Loucy (cell line): ENCODE measurements at regions not wholly inside any gene's neighbourhood (a gene's known extent, or its start where the extent isn't known, plus 50 kb on each side); places are given as distances from the start of the nearest gene placed in this dataset.

ENCODE experiments used
- H2AFZ ChIP-seq: fragments of 200-600 bp; sonication (generic); 2 replicates; pipeline ENCODE4 v1.6.0; 2016; ENCODE audit warnings: antibody characterized with exemption, mild to moderate bottlenecking, low read length, moderate library complexity
- H3F3A ChIP-seq: fragments of 200-600 bp; 2 replicates; pipeline ENCODE4 v1.6.0; 2016; ENCODE audit warnings: antibody characterized with exemption, low read depth, mild to moderate bottlenecking
- H3K27me3 ChIP-seq: fragments of 200-600 bp; sonication (generic); 2 replicates; pipeline ENCODE4 v1.6.1; 2014; ENCODE audit warnings: low read length, mild to moderate bottlenecking; ENCODE audit not compliant: insufficient read depth, poor library complexity, severe bottlenecking
- H3K36me3 ChIP-seq: fragments of 200-600 bp; sonication (generic); 2 replicates; pipeline ENCODE4 v1.6.1; 2016; ENCODE audit warnings: low read length; ENCODE audit not compliant: insufficient read depth
- H3K4me1 ChIP-seq: fragments of 200-600 bp; sonication (generic); 2 replicates; pipeline ENCODE4 v1.5.1; 2014; ENCODE audit warnings: low read length, mild to moderate bottlenecking; ENCODE audit not compliant: insufficient read depth, poor library complexity, severe bottlenecking
- H3K4me2 ChIP-seq: fragments of 200-600 bp; sonication (generic); 2 replicates; pipeline ENCODE4 v1.6.0; 2014; ENCODE audit warnings: antibody characterized with exemption, low read length, low read depth, mild to moderate bottlenecking; ENCODE audit not compliant: poor library complexity, severe bottlenecking
- H3K4me3 ChIP-seq: fragments of 200-600 bp; sonication (generic); 2 replicates; pipeline ENCODE4 v1.5.1; 2014; ENCODE audit warnings: low read length, mild to moderate bottlenecking, mixed read lengths; ENCODE audit not compliant: poor library complexity, severe bottlenecking
- H3K79me2 ChIP-seq: fragments of 200-600 bp; sonication (generic); 2 replicates; pipeline ENCODE4 v1.6.1; 2014; ENCODE audit warnings: low read length; ENCODE audit not compliant: insufficient read depth
- H3K9ac ChIP-seq: fragments of 200-600 bp; sonication (generic); 2 replicates; pipeline ENCODE4 v1.6.0; 2014; ENCODE audit warnings: mild to moderate bottlenecking, low read depth, low read length, moderate library complexity; ENCODE audit not compliant: poor library complexity, severe bottlenecking
- H3K9me2 ChIP-seq: fragments of 200-600 bp; sonication (generic); replicated peaks from 2 replicates; pipeline ENCODE4 v1.6.1; 2016; ENCODE audit warnings: low read depth, low read length, mixed read lengths
- H3K9me3 ChIP-seq: fragments of 200-600 bp; sonication (generic); 2 replicates; pipeline ENCODE4 v1.6.1; 2014; ENCODE audit warnings: mild to moderate bottlenecking, antibody characterized with exemption, low read length, low read depth; ENCODE audit not compliant: insufficient read depth
- H4K20me1 ChIP-seq: fragments of 200-600 bp; sonication (generic); 2 replicates; pipeline ENCODE4 v1.6.0; 2014; ENCODE audit warnings: antibody characterized with exemption, low read length, mild to moderate bottlenecking; ENCODE audit not compliant: insufficient read depth, poor library complexity, severe bottlenecking
- EZH2phosphoT487 ChIP-seq: fragments of 200-600 bp; IDR thresholded peaks from 2 replicates; pipeline ENCODE4 v1.6.1; 2018; ENCODE audit warnings: antibody characterized with exemption, mild to moderate bottlenecking, moderate library complexity, borderline replicate concordance
- TF ChIP-seq, protein P1 (sequence below): fragments of 200-600 bp; sonication (generic); conservative IDR thresholded peaks from 2 replicates; pipeline ENCODE4 v1.5.1; 2014; ENCODE audit warnings: mild to moderate bottlenecking, antibody characterized with exemption, low read length

DNA sequence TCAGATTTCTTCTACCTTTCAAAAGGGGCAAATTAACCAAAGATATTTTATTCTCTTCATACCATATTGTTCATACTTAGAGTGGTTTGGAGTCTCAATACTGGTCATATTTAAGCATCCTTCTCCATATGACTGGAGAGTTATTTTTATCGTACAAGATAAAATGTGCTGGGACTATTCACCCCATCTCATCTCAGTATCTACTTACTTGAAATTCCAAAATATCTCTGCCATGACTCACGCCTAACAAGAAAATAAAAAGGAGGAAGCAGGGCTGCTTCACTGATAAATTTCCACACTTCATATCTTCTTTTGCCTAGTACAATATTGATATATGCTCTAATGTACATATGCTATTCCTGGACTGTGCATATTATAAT lies 277.9 kb upstream of the CDH9 start:
- Histone ChIP-seq H2AFZ (no peak overlapping the region), H3K9ac (no peak overlapping the region), H3K9me3 (no peaks in the 10 kb centered on the region), H4K20me1 (no peaks in the 10 kb centered on the region), H3K4me2 (no peak overlapping the region), H3K36me3 (no peaks in the 10 kb centered on the region), H3K79me2 (no peaks in the 10 kb centered on the region), H3K4me1 (no peaks in the 10 kb centered on the region), H3K9me2 (no peaks in the 10 kb centered on the region), H3F3A (no peaks in the 10 kb centered on the region), H3K4me3 (no peak overlapping the region), H3K27me3 (no peaks in the 10 kb centered on the region)
- TF ChIP-seq EZH2phosphoT487: no peak
- TF ChIP-seq, protein P1, sequence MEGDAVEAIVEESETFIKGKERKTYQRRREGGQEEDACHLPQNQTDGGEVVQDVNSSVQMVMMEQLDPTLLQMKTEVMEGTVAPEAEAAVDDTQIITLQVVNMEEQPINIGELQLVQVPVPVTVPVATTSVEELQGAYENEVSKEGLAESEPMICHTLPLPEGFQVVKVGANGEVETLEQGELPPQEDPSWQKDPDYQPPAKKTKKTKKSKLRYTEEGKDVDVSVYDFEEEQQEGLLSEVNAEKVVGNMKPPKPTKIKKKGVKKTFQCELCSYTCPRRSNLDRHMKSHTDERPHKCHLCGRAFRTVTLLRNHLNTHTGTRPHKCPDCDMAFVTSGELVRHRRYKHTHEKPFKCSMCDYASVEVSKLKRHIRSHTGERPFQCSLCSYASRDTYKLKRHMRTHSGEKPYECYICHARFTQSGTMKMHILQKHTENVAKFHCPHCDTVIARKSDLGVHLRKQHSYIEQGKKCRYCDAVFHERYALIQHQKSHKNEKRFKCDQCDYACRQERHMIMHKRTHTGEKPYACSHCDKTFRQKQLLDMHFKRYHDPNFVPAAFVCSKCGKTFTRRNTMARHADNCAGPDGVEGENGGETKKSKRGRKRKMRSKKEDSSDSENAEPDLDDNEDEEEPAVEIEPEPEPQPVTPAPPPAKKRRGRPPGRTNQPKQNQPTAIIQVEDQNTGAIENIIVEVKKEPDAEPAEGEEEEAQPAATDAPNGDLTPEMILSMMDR: no peak

- Histone ChIP-seq H4K20me1 (no peaks in the 10 kb centered on the region), H3K36me3 (no peaks in the 10 kb centered on the region), H3K9ac (no peak overlapping the region), H2AFZ (no peak overlapping the region), H3K9me3 (no peaks in the 10 kb centered on the region), H3K4me1 (no peaks in the 10 kb centered on the region), H3F3A (no peaks in the 10 kb centered on the region), H3K4me2 (no peak overlapping the region), H3K79me2 (no peaks in the 10 kb centered on the region), H3K9me2 (no peaks in the 10 kb centered on the region), H3K27me3 (no peaks in the 10 kb centered on the region), H3K4me3 (no peak overlapping the region)
- TF ChIP-seq, protein P1: no peak
- TF ChIP-seq EZH2phosphoT487: no peak
Observed at GRCh38 chr5:27315363-27316270, 277.2 kb upstream of the CDH9 start.

DNA sequence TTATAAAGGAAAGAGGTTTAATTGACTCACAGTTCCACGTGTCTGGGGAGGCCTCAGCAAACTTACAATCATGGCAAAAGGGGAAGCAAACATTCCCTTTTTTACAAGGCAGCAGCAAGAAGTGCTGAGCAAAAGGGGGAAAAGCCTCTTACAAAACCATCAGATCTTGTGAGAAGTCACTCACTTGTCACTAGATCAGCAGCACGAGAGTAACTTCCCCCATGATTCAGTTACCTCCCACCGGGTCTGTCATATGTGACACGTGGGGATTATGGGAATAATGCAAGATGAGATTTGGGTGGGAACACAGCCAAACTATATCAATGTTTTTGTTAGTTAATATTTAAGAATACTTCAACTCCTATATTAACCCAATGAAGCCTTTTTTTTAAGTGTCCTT lies 275.2 kb upstream of the CDH9 start:
- Histone ChIP-seq H3K27me3 (no peaks in the 10 kb centered on the region), H3K9ac (no peak overlapping the region), H3F3A (no peaks in the 10 kb centered on the region), H3K36me3 (no peaks in the 10 kb centered on the region), H3K4me1 (no peaks in the 10 kb centered on the region), H3K9me2 (no peaks in the 10 kb centered on the region), H2AFZ (no peak overlapping the region), H3K9me3 (no peaks in the 10 kb centered on the region), H4K20me1 (no peaks in the 10 kb centered on the region), H3K79me2 (no peaks in the 10 kb centered on the region), H3K4me2 (no peak overlapping the region), H3K4me3 (no peak overlapping the region)
- TF ChIP-seq, protein P1: no peak
- no peak for TF ChIP-seq EZH2phosphoT487
